HAP-1 (cell line): ENCODE measurements at regions not wholly inside any gene's neighbourhood (a gene's known extent, or its start where the extent isn't known, plus 50 kb on each side); places are given as distances from the start of the nearest gene placed in this dataset.

Experiments used
- DNase-seq, 2 experiments: peaks; one replicate each; pipeline ENCODE4 v3.0.0-alpha.2; 2016 to 2020; ENCODE audit warnings: low spot score in 2 of 2
- H3K27me3 ChIP-seq: fragments of 250-450 bp; sonication (Bioruptor Pico); 2 replicates; pipeline ENCODE4 v1.5.1; 2020; ENCODE audit warnings: low read depth, mild to moderate bottlenecking, moderate library complexity
- H3K36me3 ChIP-seq: fragments of 250-450 bp; sonication (Bioruptor Pico); replicated peaks from 2 replicates; pipeline ENCODE4 v1.5.1; 2020; ENCODE audit warnings: mild to moderate bottlenecking
- H3K4me1 ChIP-seq: fragments of 250-450 bp; sonication (Bioruptor Pico); 2 replicates; pipeline ENCODE4 v1.5.1; 2020; ENCODE audit warnings: mild to moderate bottlenecking
- H3K4me3 ChIP-seq: fragments of 250-450 bp; sonication (Bioruptor Pico); 2 replicates; pipeline ENCODE4 v1.5.1; 2020; ENCODE audit warnings: mild to moderate bottlenecking, moderate library complexity
- H3K9me3 ChIP-seq: fragments of 250-450 bp; sonication (Bioruptor Pico); 2 replicates; pipeline ENCODE4 v1.5.1; 2020; ENCODE audit warnings: mild to moderate bottlenecking, moderate library complexity
- in situ Hi-C: fragments of 300-500 bp; cut with MboI; formaldehyde crosslinking; loops from 3 replicates; pipeline ENCODE4 v1.14.3; 2020; ENCODE audit warnings: low sequenced_read_pairs, inconsistent platforms, mixed read lengths

DNA sequence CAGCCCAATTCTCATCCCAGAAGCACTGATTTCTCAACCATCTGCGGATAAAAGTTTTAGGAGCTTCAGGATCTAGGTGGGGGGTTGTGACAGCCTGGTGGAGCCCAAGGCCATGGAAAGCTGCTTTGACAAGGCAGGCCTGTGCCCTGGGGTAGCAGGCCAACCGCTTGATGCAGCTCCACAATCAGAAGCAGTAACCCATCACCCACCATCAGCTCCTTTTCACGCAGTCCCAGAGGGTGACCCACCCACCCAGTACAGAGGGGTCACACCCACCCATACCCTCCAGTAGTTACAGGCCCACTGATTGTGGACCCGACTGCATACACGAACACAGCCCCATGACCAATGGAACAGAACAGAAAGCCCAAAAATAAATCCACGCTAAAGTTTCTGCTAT lies 253.9 kb downstream of the AHR start:
- no peaks in the 10 kb centered on the region for H3K9me3 ChIP-seq
- in situ Hi-C loops = no loop called here

DNA sequence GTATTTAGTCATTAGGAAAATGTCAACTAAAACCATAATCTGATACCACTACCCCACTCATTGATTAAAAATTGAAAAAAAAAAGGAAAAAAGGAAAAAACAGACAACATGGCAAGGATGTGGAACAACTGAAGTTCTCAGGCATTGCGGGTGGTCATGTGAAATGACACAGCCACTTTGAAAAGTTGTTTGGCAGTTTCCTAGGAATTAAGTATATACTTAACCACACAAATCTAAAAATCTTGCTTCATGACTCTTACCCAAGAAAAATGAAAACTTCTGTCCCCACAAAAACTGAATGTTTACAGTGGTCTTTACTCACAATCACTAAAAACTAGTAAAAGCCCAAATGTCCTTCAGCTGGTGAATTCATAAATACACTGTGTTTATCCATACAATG lies 254.5 kb downstream of the AHR start:
- Histone ChIP-seq H3K36me3 (no peaks in the 10 kb centered on the region), H3K4me1 (no peaks in the 10 kb centered on the region), H3K9me3 (no peaks in the 10 kb centered on the region), H3K4me3 (no peak overlapping the region), H3K27me3 (peaks cover 5% of the 10 kb centered on the region; the same call in 1 of the 2 replicates)
- in situ Hi-C loops = no loop called here
- DNase-seq = no peak

More for the DNA sequence above, 253.9 kb downstream of the AHR start:
- H3K4me3 ChIP-seq = no peak overlapping the region
- H3K27me3 ChIP-seq = peaks cover 5% of the 10 kb centered on the region; the same call in 1 of the 2 replicates
- DNase-seq = no peak
- H3K4me1 ChIP-seq = no peaks in the 10 kb centered on the region
- no peaks in the 10 kb centered on the region for H3K36me3 ChIP-seq

DNA sequence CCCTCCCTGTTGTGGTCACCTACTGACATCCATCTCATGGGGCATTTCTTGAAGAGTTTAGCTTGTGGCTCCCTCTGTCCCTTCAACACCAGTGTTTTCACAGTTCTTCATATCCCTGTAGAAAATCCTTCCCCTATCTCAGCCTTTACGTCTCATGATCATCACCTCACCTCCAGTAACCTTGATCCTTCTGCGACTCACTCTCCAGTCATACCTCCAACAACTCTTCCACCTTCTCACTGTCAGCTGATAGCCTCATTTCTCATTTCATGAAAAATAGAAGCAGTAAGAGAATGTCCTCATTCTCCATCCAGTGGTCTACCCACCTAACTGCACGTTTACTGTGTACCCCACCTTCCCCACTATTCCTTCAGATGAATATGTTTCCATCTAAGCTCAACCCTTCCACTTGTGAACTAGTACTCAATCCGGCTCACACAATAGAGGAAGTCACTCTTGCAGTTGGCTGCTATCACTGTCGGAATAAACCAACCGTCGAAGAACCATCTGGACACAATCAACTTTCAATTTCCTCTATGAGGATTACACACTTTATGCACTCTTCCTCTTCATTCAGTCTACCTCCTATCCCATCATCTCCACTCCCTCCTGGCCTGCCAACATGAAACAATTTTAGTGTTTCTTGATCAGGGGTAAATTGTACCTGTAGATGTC lies 256.0 kb downstream of the AHR start:
- no peaks in the 10 kb centered on the region for H3K9me3 ChIP-seq
- H3K27me3 ChIP-seq = peaks cover 5% of the 10 kb centered on the region; the same call in 1 of the 2 replicates
- in situ Hi-C loops = no loop called here
- H3K4me1 ChIP-seq = no peaks in the 10 kb centered on the region
- DNase-seq = no peak
- no peak overlapping the region for H3K4me3 ChIP-seq
- no peaks in the 10 kb centered on the region for H3K36me3 ChIP-seq

DNA sequence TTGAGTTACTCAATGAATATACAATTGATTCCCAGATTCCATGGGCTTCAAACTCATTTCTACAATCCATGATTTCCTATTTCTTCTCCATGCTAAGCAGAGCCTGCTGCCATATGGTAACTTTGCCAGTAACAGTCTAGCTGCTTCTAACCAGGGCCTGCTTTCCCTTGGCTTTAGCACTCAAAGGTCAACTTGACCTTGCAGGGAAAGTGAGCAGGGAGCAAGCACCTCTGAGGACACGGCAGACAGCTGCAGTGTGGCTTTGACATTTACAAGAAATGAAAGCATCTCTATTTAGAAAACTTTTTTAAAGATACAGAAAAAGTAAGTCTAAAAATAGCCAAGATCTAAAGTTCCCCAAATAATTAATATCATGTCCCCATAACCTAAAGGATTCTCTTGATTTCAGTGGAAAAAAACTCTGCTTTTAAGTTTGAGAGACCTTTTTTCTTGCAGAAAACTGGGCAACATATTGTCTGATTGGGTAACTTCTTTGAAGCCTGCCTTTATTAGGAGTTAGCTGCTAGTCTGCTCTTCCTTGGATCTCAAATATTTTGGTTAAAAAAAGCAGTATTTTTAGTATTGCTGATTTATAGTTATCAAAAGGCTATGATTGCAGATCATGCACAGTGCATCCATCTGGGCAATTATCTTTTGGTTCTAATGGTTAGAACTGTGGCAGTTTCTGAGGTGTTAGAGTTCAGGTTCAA lies 257.9 kb downstream of the AHR start:
- in situ Hi-C loops = no loop called here
- no peak for DNase-seq
- 0 out of 2 replicates have a peak, but pooled peaks cover 3% of the 10 kb centered on the region for H3K27me3 ChIP-seq
- no peak overlapping the region for H3K4me3 ChIP-seq
- H3K4me1 ChIP-seq = no peaks in the 10 kb centered on the region
- no peaks in the 10 kb centered on the region for H3K9me3 ChIP-seq
- H3K36me3 ChIP-seq = no peaks in the 10 kb centered on the region

DNA sequence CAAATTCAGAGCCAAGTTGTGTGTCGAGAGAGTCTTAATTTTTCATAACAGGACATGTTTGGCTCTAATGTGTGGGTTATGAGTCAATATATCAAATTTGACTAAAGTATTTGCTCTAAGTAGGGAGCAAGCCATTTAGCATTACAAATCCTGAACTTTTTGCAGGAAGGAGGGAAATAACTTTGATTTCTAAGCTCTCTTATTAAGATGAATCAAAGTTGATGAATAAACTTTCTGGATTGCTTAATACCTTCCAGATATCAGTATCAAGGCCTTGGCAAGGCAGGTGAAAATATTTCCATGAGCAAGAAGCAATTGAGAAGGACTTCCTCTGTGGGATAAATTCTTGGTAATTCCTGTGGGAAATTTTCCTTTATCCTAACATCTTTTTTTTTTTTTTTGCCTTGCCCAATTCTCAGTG lies 258.8 kb downstream of the AHR start:
- no peaks in the 10 kb centered on the region for H3K4me1 ChIP-seq
- H3K9me3 ChIP-seq = no peaks in the 10 kb centered on the region
- H3K36me3 ChIP-seq = no peaks in the 10 kb centered on the region
- DNase-seq = no peak
- in situ Hi-C loops = no loop called here
- 0 out of 2 replicates have a peak, but pooled peaks cover 3% of the 10 kb centered on the region for H3K27me3 ChIP-seq
- no peak overlapping the region for H3K4me3 ChIP-seq

DNA sequence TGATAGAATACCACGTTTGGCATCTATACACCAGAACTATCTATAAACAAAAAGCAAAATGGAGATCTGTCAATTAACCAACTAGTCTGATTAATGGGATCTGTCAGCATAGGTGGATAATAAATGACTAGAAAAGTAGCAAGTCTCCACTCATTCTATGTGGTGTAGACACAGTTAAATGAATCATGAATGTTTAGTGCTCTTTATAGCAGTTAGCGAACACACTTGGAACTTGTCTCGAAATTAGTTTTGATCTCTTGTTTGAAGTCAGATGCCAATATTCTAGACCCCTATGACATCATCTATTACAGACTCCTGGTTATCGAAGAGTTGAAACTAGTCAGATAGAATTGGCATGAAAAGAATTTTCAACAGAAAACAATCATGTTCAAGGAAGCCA lies 259.7 kb downstream of the AHR start:
- Histone ChIP-seq H3K36me3 (no peaks in the 10 kb centered on the region), H3K27me3 (0 out of 2 replicates have a peak, but pooled peaks cover 3% of the 10 kb centered on the region), H3K4me1 (no peaks in the 10 kb centered on the region), H3K9me3 (no peaks in the 10 kb centered on the region), H3K4me3 (no peak overlapping the region)
- DNase-seq = no peak
- in situ Hi-C loops = no loop called here

DNA sequence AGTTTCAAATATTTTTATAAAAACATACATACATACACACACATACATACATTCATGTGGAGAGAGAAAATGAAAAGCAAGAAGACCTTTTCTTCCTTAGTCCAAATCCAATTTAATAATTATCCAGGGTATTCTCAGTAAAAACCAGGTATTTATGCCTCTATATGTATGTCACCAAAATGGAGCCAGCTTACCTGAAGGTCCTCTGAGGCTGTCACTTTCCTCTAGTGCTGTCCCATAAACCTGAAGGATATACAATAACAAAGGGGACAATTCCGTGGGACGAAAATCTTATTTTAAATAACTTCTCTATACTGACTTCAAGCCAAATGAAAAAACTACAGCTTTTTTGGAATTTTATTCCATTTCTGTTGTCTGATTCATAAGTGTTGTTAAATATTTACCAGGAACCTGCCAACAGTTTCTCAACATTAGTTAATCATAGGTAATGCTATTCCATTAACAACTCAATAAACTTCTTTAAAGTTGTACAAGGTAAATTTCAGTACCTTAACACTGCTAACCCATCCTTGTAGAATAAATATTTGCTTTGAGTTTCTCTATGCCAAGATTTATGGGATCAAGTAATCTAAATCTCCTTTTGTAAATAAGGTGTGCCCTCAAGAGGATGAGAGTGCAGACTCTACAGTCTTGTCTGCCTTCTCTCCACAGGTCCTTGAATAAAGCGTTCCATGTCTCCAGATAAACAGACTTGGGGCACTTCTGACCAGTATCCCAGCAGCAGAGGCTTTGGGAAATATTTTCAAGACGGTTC lies 260.3 kb downstream of the AHR start:
- in situ Hi-C loops = no loop called here
- Histone ChIP-seq H3K36me3 (no peaks in the 10 kb centered on the region), H3K4me3 (no peak overlapping the region), H3K9me3 (no peaks in the 10 kb centered on the region), H3K4me1 (no peaks in the 10 kb centered on the region), H3K27me3 (0 out of 2 replicates have a peak, but pooled peaks cover 3% of the 10 kb centered on the region)
- no peak for DNase-seq

DNA sequence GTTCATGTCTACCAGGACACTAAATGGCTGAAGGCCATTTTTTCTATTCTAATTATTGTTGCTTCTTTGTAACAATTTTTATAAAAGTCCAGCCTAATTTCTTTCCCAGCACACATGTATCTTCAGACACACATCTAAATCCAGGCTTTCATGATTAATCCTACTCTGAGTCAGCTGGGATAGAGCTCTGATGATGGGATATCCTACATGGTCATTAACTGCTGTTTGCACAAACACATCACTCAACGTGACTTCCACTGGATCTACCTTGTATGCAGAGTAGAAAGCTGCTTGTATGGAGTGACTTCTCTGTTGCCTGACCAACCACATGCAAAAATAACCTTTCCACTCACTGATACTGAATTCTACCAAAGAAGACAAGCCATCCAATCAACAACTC lies 260.9 kb downstream of the AHR start:
- H3K36me3 ChIP-seq = no peaks in the 10 kb centered on the region
- no peaks in the 10 kb centered on the region for H3K4me1 ChIP-seq
- in situ Hi-C loops = no loop called here
- no peak overlapping the region for H3K4me3 ChIP-seq
- H3K27me3 ChIP-seq = 0 out of 2 replicates have a peak, but pooled peaks cover 3% of the 10 kb centered on the region
- no peak for DNase-seq
- no peaks in the 10 kb centered on the region for H3K9me3 ChIP-seq

DNA sequence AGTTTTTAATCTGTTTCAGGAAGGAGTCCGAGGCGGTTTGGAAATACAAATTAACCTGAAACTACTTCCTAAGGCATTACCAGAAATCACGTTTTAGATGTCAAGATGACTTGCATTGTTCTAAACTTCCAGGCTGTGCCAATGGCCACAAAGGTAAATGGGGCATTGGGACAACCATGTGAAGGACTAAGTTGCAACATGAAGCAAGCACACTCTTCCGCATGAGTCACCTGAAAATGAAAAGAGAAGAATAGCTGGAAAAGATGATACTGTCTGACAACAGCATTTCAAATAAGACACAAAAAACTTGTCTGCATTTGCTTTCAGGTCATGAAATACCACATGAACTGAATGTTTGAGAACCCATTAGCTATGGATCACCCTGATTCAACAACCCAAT lies 262.1 kb downstream of the AHR start:
- H3K4me3 ChIP-seq = no peak overlapping the region
- no peaks in the 10 kb centered on the region for H3K9me3 ChIP-seq
- in situ Hi-C loops = no loop called here
- DNase-seq = no peak
- no peaks in the 10 kb centered on the region for H3K36me3 ChIP-seq
- no peaks in the 10 kb centered on the region for H3K4me1 ChIP-seq
- H3K27me3 ChIP-seq = 0 out of 2 replicates have a peak, but pooled peaks cover 3% of the 10 kb centered on the region

DNA sequence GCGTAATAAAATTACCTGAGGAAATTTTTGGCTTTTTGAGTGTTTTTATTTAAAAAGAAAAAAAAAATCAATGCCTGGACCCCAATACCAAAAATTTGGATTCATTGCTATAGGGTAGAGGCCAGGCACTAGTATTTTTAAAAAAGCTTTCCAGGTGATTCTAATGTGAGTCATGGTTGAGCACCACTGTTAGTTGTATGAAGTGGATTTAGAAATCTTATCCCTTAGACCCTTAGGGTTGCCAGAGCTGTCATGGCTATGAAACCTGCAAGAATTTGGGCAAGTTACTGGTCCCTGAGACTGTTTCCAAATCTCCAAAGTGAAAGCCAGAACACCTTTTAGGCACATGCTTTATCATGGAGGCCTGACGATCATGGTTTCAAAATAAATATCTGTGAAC lies 262.5 kb downstream of the AHR start:
- DNase-seq = no peak
- Histone ChIP-seq H3K4me3 (no peak overlapping the region), H3K4me1 (no peaks in the 10 kb centered on the region), H3K27me3 (0 out of 2 replicates have a peak, but pooled peaks cover 3% of the 10 kb centered on the region), H3K9me3 (no peaks in the 10 kb centered on the region), H3K36me3 (no peaks in the 10 kb centered on the region)
- in situ Hi-C loops = no loop called here

DNA sequence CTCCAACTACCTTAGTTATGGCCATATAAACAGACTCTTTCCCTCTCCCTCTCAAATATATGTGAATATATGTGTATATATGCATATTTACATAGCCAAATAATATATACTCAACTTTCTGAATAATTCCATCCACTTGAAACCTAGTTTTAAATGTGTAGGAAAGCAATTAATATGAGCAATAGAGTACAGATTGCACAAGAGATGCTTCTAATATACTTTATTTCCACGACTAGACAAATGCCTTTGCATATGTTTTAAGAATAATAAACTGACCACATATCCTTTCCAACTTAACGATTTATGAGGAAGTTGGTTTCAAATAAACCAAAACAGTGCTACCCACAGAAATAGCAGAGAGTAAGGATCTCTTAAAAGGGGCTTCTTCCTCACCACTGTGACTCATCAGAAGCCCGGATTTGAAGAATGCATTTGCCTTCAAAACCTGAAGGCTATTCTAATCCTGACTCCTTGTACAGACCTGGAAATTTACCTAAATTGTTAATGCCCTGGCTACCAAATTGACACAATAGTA lies 266.3 kb downstream of the AHR start:
- DNase-seq = no peak
- no peaks in the 10 kb centered on the region for H3K4me1 ChIP-seq
- H3K9me3 ChIP-seq = no peaks in the 10 kb centered on the region

DNA sequence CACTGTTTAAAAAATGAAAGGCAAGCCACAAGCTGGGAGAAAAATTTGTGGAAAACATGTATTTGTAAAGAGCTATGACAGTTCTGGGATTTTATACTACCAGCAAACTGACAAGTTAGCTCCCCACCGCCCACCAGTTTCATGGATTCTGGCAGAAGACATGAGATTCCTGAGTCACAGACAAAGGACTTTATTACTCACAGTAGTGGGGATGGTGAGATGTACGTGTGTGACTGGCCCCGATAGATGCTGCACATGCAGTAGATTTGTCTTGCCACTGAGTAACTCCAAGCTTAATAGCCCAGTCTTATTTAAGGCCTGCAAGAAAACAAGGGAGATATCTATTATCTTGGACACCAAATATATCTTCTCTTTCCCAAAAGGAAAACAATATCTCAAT lies 281.7 kb downstream of the AHR start:
- in situ Hi-C loops = no loop called here
- Histone ChIP-seq H3K4me1 (no peaks in the 10 kb centered on the region), H3K27me3 (no peaks in the 10 kb centered on the region), H3K4me3 (no peak overlapping the region), H3K36me3 (no peaks in the 10 kb centered on the region), H3K9me3 (no peaks in the 10 kb centered on the region)
- DNase-seq = no peak

More for the DNA sequence above, 266.3 kb downstream of the AHR start:
- in situ Hi-C loops = no loop called here
- 0 out of 2 replicates have a peak, but pooled peaks cover 3% of the 10 kb centered on the region for H3K27me3 ChIP-seq
- no peak overlapping the region for H3K4me3 ChIP-seq
- H3K36me3 ChIP-seq = no peaks in the 10 kb centered on the region

DNA sequence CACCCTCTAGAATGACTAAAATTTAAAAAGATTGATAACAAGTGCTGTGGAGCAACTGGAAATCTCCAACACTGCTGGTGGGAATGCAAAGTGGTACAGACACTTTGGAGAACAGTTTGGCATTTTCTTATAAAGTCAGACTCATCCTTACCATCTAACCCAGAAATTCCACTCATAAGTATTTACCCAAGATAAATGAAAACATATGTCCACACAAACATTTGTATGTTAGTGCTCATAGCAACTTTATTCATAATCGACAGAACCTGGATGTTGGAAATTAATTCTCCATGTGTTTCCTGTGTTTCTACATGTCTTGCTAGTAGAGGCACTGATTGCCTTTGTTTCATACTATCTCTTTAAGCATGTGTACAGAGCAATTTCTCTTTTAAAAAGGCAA lies 282.4 kb downstream of the AHR start:
- Histone ChIP-seq H3K4me1 (no peaks in the 10 kb centered on the region), H3K36me3 (no peaks in the 10 kb centered on the region), H3K9me3 (no peaks in the 10 kb centered on the region), H3K27me3 (no peaks in the 10 kb centered on the region), H3K4me3 (no peak overlapping the region)
- in situ Hi-C loops = no loop called here
- DNase-seq = no peak
